ENCODE measurements at regions not wholly inside any gene's neighbourhood (a gene's known extent, or its start where the extent isn't known, plus 50 kb on each side); places are given as distances from the start of the nearest gene placed in this dataset.

- TF ChIP-seq MTA1 (IDR thresholded peaks at IDR 0.05; ENCODE audit: borderline replicate concordance), result no peak
- no peak for TF ChIP-seq BRD9 (IDR thresholded peaks at IDR 0.05; ENCODE audit: low read depth, partially characterized antibody)
- TF ChIP-seq HNRNPH1 (optimal IDR thresholded peaks at IDR 0.05; ENCODE audit: low read depth, low read length), result no peak
- TF ChIP-seq CREBBP (IDR thresholded peaks at IDR 0.05; ENCODE audit: low read depth, low read length), result no peak
- no peak for TF ChIP-seq RBBP5 (IDR thresholded peaks at IDR 0.05; ENCODE audit: borderline replicate concordance, insufficient read depth, low read length, poor library complexity, severe bottlenecking)
- TF ChIP-seq, protein P1, sequence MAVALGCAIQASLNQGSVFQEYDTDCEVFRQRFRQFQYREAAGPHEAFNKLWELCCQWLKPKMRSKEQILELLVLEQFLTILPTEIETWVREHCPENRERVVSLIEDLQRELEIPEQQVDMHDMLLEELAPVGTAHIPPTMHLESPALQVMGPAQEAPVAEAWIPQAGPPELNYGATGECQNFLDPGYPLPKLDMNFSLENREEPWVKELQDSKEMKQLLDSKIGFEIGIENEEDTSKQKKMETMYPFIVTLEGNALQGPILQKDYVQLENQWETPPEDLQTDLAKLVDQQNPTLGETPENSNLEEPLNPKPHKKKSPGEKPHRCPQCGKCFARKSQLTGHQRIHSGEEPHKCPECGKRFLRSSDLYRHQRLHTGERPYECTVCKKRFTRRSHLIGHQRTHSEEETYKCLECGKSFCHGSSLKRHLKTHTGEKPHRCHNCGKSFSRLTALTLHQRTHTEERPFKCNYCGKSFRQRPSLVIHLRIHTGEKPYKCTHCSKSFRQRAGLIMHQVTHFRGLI (CRISPR knock-in tag; IDR thresholded peaks at IDR 0.05), result no peak
- TF ChIP-seq ZNF408 (CRISPR knock-in tag; IDR thresholded peaks at IDR 0.05; ENCODE audit: low read depth), result no peak
Observed at GRCh38 chr4:83852085-83852451, 316.2 kb downstream of the GPAT3 start (continued).

DNA sequence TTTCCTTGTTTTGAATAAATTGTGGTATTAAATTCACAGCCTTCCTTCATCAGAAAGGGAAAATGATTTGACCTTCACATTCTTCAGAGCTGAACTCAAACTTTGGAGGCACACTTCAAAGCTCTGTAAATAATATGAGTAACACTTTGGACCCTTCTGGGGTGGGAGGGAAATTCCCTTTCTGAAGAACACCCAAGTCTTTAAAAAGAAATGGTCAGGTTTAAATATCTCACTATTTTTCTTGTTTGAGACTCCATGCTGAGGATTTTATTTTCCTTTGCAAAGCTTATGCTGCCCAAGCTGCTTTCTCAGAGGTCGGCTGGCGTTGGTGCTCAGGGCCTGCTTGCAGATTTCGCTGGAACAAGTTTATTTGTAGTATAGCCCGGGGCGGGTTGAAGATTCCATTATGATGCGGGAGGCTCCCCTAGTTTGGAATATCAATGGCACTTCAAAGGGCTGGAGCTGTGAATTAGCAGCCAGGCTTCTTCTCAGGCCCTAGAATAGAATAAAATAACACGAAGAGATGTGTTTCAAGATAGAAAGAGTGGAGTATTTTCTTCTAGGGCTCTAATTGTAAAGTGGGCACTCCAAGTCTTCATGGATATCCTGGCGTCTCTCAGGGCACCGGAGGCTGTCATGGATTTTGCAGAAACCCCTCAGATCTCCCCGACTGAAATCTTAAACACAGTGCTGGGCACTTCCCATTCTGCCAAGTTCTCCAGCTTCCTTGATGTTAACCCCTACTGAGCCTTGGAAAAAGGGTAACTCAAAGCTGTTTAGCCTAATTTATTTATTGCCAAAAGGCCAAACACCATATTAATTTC lies 315.6 kb downstream of the GPAT3 start:
- WGBS (ENCODE audit: insufficient coverage, low coverage, missing lambda C conversion rate), result 1% methylated on average over 10 of the region's 10 CpGs
- Histone ChIP-seq H3K4me3 (no peak overlapping the region), H3K36me3 (ENCODE audit: control insufficient read depth, insufficient read depth, low read length) (no peaks in the 10 kb centered on the region), H2AFZ (ENCODE audit: low read depth, low read length) (no peak overlapping the region), H3K9ac (ENCODE audit: insufficient read depth in 1 of 2, low read depth in 2 of 2, low read length in 2 of 2) (no peak overlapping the region), H3K4me1 (replicated peaks in 1 of 2; ENCODE audit: control insufficient read depth in 2 of 2, insufficient read depth in 2 of 2, low read length in 2 of 2) (no peaks in the 10 kb centered on the region), H3K27me3 (ENCODE audit: control insufficient read depth in 2 of 2, insufficient read depth in 2 of 2, low read length in 2 of 2) (peaks cover 0 to 3% of the 10 kb centered on the region in 2 experiments; a peak in 1 of 5 replicates), H3K27ac (ENCODE audit: extremely low read depth, low read depth, low read length) (no peak overlapping the region), H3K4me2 (ENCODE audit: insufficient read depth, low read length) (no peak overlapping the region), H3K79me2 (ENCODE audit: control insufficient read depth, insufficient read depth, low read length) (no peaks in the 10 kb centered on the region), H4K20me1 (replicated peaks; ENCODE audit: control insufficient read depth, insufficient read depth, low read length) (no peaks in the 10 kb centered on the region), H3K9me3 (replicated peaks; ENCODE audit: control insufficient read depth, insufficient read depth, low read depth, low read length) (no peaks in the 10 kb centered on the region), H3K9me1 (ENCODE audit: control insufficient read depth, insufficient read depth, low read length) (no peaks in the 10 kb centered on the region)
- ATAC-seq, result no peak
- DNase-seq (ENCODE audit: extremely low read depth in 1 of 4, low spot score in 3 of 4), result no peak
- POLR2A ChIA-PET, result no interaction called here
- intact Hi-C loops (cut with micrococcal nuclease) (no loop called here), in situ Hi-C loops (cut with MboI) (no loop called here)
- CTCF ChIA-PET (ENCODE audit: low intra/inter-chr PET ratio), result no interaction called here
- FAIRE-seq, result no peak
- BruUV-seq (replicated peaks), result no TSS peak

Data from K562 (cell line).